Retinal pigment epithelial cell (primary cell): ENCODE measurements at regions not wholly inside any gene's neighbourhood (a gene's known extent, or its start where the extent isn't known, plus 50 kb on each side); places are given as distances from the start of the nearest gene placed in this dataset.
"Not testable (repeated sequence)": the region's sequence is repeated elsewhere in the genome, so short reads cannot be mapped to it uniquely, and the experiment has no call there.

Experiments
- DNase-seq: peaks from one replicate; pipeline ENCODE4 v3.0.0-alpha.2; 2010; ENCODE audit warnings: low read depth
- H3K4me3 ChIP-seq: 2 replicates; pipeline ENCODE4 v1.5.1; 2011; ENCODE audit warnings: mild to moderate bottlenecking, low read length, control low read depth, moderate library complexity
- CTCF ChIP-seq: conservative IDR thresholded peaks from 2 replicates; pipeline ENCODE4 v1.5.1; 2011; ENCODE audit warnings: low read depth, low read length, control low read depth, inconsistent platforms

GRCh38 chr1:117758444-117759316, 152.8 kb downstream of the TENT5C start:
- H3K4me3 ChIP-seq: peak overlapping the region; percentile 48
- peak; percentile 56 for DNase-seq
- TF ChIP-seq CTCF: peak; percentile 91

- no peak overlapping the region for H3K4me3 ChIP-seq
- no peak for DNase-seq
- no peak for TF ChIP-seq CTCF
These were observed 153.7 kb downstream of the TENT5C start for GRCh38 chr1:117759535-117759934.

- no peak overlapping the region for H3K4me3 ChIP-seq
- no peak for DNase-seq
- TF ChIP-seq CTCF: no peak
These were observed 154.2 kb downstream of the TENT5C start for GRCh38 chr1:117760069-117760468.

- no peak for DNase-seq
- TF ChIP-seq CTCF: no peak
These were observed 154.6 kb downstream of the TENT5C start for GRCh38 chr1:117760485-117760884.

GRCh38 chr1:117767756-117768155, 161.7 kb downstream of the GDAP2 start:
- not testable (repeated sequence) for DNase-seq, H3K4me3 ChIP-seq

More at GRCh38 chr1:117760485-117760884, 154.6 kb downstream of the TENT5C start:
- H3K4me3 ChIP-seq: no peak overlapping the region

- no peak overlapping the region for H3K4me3 ChIP-seq
- no peak for TF ChIP-seq CTCF
- no peak for DNase-seq
These were observed 158.4 kb downstream of the GDAP2 start for GRCh38 chr1:117770981-117771531.

GRCh38 chr1:117779364-117779763, 150.1 kb downstream of the GDAP2 start:
- no peak overlapping the region for H3K4me3 ChIP-seq
- TF ChIP-seq CTCF: no peak
- no peak for DNase-seq
